IPS-NIHi7 (cell line): ENCODE measurements at regions not wholly inside any gene's neighbourhood (a gene's known extent, or its start where the extent isn't known, plus 50 kb on each side); places are given as distances from the start of the nearest gene placed in this dataset.

Experiments used
- DNase-seq: peaks from one replicate; pipeline ENCODE4 v3.0.0; 2012; ENCODE audit warnings: mixed read lengths; ENCODE audit errors: extremely low spot score

DNA sequence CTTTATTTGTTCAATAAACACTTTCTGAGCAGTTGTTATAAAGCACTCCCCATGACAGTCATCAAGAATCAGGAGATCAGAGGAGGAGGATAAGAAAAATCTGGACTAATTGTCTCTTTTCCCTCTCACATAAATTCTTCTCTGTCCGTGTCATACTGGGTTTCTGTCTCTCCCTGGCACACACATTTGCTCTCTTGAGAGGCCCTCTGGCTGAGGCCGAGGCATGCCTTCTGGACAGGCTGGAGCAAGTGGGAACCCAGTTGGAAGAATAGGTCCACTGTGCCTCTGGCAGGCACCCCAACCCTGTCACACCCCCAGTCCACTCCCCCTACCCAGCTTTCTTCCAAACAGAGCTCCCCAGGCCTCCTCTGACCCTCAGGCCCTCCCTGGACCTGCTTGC is 315.8 kb downstream of the UACA start:
- DNase-seq: no peak

GRCh38 chr15:70447081-70447480 is 316.3 kb downstream of the UACA start:
- no peak for DNase-seq

DNA sequence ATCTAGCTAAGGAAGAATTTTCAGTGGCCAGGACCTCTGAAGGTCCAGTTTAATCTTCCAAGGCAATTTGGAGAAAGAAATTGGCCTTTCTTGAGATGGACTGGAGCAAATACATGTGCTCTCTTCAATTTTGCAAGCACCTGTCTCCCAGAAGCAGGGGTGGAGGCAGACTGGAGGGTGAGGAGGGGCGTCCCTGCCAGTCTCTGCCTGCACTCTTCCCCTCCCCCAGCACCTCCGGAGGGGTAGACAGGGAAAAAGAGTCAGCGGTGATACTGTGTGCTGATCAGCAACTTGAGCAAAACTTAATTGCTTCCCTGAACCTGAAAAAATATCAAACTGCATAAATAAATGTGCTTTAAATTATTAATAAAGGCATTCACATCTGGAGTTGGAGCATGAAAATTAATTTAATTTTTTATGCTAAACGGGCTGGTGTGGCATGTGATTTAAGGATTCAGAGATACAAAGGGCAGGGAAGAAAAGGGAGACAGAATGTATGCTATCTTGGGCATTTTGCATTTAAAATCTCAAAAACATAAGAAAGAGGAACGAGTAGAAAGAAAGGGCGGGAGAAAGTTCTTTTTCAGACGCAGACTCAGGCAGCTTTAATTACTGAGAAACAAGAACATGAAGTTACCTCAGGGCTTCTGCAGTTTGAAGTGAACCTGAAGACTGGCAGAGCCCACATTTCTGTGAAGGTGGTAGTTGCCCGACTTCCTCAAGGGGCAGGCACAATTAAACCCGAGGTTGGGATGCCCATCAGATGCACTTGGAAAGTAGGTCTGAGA is 319.7 kb downstream of the UACA start:
- DNase-seq: no peak

- no peak for DNase-seq
Measured at GRCh38 chr15:70442616-70443321, 320.6 kb downstream of the UACA start.

DNA sequence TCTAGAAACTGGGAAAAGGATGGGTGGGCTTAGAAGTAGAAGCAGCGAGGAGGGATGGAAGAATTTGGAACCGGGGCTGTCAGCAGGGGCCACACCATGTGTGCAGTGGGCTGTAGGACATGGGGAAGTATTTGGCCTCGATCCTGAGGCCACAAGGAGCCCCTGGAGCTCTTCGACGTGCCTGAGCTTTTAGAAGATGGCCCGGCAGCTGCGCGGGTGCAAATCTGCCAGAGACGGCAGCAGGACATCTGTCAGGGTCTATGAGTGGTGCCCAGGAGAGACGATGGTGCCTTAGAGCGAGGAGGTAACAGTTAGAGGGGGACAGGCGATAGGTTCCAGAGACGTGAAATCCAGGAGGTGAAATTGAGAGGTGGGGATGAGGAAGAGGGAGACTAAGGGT is 321.1 kb downstream of the UACA start:
- no peak for DNase-seq

- no peak for DNase-seq
Measured at GRCh38 chr15:70440416-70441138, 322.8 kb downstream of the UACA start.

DNA sequence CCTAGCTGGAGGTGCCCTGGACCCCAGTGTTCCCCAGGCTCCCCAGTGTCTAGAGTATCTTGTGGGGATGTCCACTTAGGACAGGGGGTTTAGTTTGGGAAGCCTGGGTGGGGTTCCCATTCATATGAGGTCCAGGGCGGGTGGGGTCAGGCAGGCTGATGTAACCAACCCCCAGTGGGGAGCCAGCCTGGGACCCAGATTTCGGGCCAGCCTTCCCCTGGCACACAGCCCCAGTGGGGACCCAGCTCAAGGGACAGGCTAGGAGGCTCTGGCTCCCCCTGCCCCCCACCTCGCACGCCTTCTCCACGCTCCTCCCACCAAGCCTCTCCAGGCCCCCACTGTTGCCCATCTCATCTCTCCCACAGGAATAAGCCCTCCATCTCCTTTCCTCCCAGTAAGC is 323.5 kb downstream of the UACA start:
- DNase-seq: no peak

DNA sequence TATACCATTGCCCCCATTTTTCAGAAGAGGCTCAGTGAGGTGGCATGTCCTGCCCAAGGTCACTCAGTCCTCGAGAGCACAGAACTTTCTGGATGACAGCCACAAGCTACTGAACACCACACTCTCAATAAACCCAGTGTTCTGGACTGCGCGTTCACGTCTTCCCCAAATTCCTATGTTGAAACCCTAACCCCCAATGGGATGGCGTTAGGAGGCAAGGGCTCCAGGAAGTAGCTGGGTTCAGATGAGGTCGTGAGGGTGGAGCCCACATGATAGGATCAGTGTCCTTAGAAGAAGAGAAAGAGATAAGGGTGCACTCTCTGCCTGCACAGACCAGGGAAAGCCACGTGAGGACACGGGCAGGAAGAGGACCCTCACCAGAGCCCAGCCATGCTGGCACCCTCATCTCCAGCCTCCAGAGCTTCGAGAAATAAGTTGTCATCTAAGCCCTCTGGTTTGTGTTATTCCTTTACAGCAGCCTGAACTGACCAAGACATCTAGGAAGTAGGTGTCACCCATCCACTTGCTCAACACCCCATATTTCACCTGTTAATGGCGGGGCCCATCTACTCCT is 324.0 kb downstream of the UACA start:
- DNase-seq: no peak

- no peak for DNase-seq
Measured at GRCh38 chr15:70438776-70439175, 324.6 kb downstream of the UACA start.

DNA sequence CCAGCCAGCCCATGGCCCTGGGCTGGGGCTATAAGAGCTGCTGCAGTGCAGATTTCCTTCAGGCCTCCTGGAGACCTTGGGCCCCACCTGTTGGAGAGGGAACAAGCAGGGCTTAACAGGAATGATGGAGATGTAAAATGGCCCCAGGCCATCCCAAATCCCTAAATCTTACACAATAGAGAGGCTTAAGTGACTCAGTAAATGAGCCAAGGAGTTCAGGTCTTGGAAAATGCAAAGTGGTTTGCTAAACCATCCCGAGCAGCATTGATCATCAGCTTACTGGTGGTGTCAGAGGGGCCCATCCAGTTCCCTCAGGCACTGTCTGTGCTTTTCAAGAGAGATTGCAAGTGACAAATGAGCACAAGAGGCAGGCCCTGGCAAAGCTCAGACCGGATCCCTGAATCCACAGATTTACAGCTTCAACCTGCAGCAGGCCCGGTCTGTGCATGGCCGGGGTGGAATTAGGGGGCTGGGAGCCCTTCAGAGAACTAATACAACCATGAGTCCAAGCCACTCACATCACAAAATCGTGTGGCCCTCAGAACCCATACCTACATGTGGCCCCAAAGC is 325.4 kb downstream of the UACA start:
- DNase-seq: peak; percentile 42

- no peak for DNase-seq
Measured at GRCh38 chr15:70437089-70437488, 326.3 kb downstream of the UACA start.

DNA sequence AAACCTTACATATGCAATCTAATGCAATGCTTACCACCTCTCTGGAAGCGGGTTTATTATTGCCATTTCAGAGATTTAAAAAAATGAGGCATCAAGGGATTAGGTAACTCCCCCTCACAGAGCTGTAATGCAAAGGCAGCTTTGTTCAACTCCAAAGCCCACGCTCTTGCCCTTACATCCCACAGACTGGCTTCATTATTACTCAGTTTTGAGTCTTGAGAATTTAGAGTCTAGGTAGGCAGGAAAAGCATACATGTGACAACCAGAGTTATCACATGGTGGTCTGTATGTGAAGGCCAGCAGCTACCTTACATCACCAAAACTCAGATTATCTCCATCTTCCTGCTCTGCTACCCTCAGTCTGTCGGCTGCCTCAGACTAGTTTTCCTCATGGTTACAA is 326.9 kb downstream of the UACA start:
- no peak for DNase-seq

DNA sequence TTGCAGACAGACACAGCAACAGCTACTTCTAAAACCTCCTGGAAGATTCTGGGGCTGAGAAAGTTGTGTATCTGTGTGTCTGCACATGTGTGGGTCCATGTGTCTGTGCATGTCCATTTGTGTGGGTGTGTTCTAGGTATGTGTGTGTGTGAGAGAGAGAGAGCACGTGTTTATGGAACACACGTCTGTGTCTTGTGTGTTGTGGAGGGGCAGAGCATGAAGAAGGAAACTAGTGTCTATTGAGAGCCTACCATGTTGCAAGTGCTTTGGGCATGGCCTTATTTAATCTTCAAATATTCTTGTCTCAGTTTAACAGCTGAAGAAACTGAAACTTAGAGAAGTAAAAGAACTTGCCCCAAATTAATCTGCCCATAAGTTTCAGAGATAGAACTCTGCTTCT is 327.5 kb downstream of the UACA start:
- DNase-seq: no peak

DNA sequence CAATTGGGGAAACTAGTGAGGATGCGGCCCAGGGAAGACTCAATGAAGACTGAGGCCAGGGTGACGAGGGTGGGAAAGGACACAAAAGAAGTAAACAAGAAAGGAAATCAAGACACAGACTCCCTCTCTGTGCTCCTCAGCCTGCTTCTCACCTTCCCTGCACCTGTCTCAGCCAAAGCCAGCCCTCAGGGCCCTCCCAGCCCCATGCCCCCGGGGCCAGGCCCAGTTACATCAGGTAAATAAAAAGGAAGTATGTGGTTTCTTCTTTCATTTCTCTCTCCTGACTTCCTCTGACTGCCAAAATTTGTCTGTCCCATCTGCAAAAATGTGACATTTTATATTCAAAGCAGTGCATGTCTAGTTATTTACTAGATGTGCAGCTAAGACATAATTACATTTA is 328.0 kb downstream of the UACA start:
- peak; percentile 9 for DNase-seq

DNA sequence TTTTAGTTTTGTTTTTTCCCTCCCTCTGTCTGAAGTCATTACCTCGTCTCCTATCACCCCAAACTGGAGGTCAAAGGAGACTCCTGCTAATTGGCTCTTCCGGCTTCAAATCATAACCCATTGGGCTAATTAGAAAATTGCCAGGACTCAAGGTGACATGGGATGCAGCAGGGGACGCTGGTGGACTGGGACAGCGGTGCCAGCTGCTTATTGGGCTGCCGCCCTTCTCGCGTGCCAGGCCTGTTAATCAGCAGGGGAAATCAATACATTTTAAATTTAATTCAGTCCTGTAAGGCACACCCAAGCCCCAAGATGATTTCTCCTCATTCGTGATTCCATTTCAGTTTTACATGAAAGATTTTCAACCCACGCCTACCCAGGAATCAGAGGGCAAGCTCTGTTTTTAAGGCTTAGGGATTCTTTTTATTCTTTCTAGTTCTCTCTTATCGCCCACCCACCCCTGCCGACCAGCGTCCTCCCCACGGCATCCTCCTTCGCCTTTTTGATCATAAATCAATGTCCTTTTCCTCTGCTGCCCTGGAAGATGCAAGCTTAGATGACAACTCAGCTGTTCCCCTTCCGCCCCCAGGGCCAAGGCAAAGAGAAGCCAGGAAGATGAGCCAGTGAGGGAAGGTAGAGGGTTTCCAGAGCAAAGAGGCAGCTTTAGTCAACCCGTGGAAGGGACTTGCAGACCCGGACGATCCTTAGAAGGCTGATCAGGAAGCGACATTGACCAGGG is 329.6 kb downstream of the UACA start:
- DNase-seq: no peak

- no peak for DNase-seq
Measured at GRCh38 chr15:70432924-70433495, 330.3 kb downstream of the UACA start.

- DNase-seq: no peak
Measured at GRCh38 chr15:70431854-70432253, 331.5 kb downstream of the UACA start.

GRCh38 chr15:70430069-70430468 is 332.4 kb upstream of the TLE3 start:
- DNase-seq: no peak

DNA sequence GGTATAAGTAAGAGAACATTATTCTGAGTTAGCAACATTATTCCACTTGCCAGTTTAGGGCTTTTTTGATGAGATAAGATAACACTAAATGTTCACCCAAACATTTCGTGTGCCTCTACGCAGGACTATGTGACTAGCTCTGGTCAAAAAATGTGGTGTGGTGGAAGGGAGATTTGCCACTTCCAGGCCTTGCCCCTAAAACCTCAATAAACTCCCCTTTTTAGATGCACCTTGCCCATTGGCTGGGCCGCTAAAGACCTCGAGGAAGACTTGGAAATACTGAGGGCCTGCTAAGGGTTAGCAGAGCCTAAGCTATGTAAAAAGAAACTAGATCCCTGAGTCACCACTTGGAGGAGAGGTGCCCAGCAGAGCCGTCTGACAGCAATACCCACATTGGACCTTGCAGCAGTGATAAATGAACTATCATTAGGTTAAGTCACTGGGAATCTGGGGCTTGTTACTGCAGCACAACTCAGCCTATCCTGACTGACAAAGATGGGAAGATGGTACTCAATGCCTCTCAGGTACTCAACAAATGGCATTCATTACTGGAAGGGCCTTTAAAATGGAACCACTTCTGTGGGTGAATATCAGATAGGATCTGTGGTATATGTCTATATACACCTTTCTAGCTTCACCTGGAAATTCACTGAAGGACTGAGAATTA is 331.5 kb upstream of the TLE3 start:
- no peak for DNase-seq

DNA sequence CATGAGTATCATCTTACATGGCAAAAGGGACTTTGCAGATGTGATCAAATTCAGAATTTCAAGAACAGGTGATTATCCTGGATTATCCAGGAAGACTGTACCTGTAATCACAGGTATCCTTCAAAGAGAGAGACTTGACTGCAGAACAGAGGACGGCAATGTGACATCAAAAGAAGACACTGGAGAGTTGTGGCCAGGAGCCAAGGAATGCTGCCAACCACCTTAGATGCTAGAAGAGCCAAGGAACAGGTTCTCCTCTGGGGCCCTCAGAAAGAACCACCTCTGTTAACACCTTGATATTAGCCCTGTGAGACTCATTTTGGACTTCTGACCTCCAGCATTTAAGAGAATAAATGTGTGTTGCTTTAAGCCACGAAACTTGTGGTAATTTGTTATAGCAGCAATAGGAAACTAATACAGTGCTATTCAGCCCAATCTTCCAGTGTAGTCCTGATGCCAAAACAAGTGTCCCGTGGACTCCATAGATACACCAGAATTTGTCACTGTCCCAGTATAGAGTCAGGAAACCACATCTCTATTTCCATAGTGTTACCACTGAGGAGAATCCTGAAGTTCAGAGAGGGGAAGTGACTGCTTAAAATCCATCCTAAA is 330.6 kb upstream of the TLE3 start:
- no peak for DNase-seq
